OCI-LY1 (cell line): ENCODE measurements at regions not wholly inside any gene's neighbourhood (a gene's known extent, or its start where the extent isn't known, plus 50 kb on each side); places are given as distances from the start of the nearest gene placed in this dataset.

Experiments
- EZH2 ChIP-seq: fragments of 200-600 bp; sonication (generic), shearing (Covaris generic); IDR thresholded peaks from 2 replicates; pipeline ENCODE4 v1.8.0; 2017; ENCODE audit warnings: borderline replicate concordance, mixed run types, mild to moderate bottlenecking, antibody characterized with exemption, low read length, moderate library complexity, mixed read lengths
- TF ChIP-seq, protein P1 (sequence below): fragments of 200-600 bp; sonication (generic), shearing (Covaris generic); IDR thresholded peaks from 2 replicates; pipeline ENCODE4 v1.5.1; 2017; ENCODE audit warnings: mild to moderate bottlenecking, antibody characterized with exemption, low read length, moderate library complexity, mixed read lengths

DNA sequence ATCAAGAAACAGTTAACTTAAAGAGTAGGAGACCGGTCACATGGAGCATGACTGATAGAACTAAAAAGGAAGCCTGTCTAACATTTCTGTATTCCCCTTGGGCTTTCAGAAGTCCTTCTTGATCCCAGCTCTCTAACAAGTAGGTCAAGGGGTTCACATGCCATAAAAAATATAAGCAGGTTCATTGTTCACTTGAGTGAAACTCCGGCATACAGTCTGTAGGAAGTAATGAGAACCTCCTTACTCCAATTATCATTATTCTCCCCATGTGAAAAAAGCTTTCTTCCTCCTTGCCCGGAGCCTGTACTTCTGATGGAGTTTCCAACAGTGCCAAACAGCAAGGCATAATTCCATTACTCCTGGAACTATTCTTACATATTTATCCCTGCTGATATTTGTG lies 242.8 kb upstream of the CNTN4 start:
- TF ChIP-seq, protein P1, sequence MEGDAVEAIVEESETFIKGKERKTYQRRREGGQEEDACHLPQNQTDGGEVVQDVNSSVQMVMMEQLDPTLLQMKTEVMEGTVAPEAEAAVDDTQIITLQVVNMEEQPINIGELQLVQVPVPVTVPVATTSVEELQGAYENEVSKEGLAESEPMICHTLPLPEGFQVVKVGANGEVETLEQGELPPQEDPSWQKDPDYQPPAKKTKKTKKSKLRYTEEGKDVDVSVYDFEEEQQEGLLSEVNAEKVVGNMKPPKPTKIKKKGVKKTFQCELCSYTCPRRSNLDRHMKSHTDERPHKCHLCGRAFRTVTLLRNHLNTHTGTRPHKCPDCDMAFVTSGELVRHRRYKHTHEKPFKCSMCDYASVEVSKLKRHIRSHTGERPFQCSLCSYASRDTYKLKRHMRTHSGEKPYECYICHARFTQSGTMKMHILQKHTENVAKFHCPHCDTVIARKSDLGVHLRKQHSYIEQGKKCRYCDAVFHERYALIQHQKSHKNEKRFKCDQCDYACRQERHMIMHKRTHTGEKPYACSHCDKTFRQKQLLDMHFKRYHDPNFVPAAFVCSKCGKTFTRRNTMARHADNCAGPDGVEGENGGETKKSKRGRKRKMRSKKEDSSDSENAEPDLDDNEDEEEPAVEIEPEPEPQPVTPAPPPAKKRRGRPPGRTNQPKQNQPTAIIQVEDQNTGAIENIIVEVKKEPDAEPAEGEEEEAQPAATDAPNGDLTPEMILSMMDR: no peak
- no peak for TF ChIP-seq EZH2
